HEK293 (cell line): ENCODE measurements at regions not wholly inside any gene's neighbourhood (a gene's known extent, or its start where the extent isn't known, plus 50 kb on each side); places are given as distances from the start of the nearest gene placed in this dataset.

Experiments
- CTCF ChIA-PET: fragments of 350-600 bp; formaldehyde crosslinking; extraction: SDS; loops from one replicate; lab custom pipeline; 2021; ENCODE audit warnings: antibody characterized with exemption; lab: Yijun Ruan, JAX
- POLR2A ChIA-PET: fragments of 300-600 bp; formaldehyde crosslinking; extraction: SDS; loops from one replicate; lab custom pipeline; 2020; ENCODE audit warnings: antibody characterized with exemption, inconsistent platforms; lab: Yijun Ruan, JAX
- H3K27ac ChIP-seq: fragments of 200-500 bp; sonication (Bioruptor generic); 2 replicates; pipeline ENCODE4 v1.5.1; 2014; ENCODE audit warnings: low read depth, low read length, control low read depth, inconsistent platforms; ENCODE audit errors: extremely low read depth
- H3K36me3 ChIP-seq, 2 experiments: fragments of 200-500 bp in 1 of 2; sonication (Bioruptor generic) in 1 of 2; 1 replicate in 1 of 2; 2 replicates in 1 of 2; pipeline ENCODE4 v1.5.1; 2014 to 2017; ENCODE audit warnings: inconsistent platforms in 2 of 2, low read length in 2 of 2; ENCODE audit not compliant: control insufficient read depth in 2 of 2, insufficient read depth in 1 of 2
- H3K4me1 ChIP-seq: fragments of 200-500 bp; sonication (Bioruptor generic); 2 replicates; pipeline ENCODE4 v1.5.1; 2014; ENCODE audit warnings: mild to moderate bottlenecking, low read length, inconsistent platforms; ENCODE audit not compliant: control insufficient read depth, insufficient read depth
- H3K4me3 ChIP-seq: 2 replicates; pipeline ENCODE4 v1.5.1; 2011; ENCODE audit warnings: low read depth, mild to moderate bottlenecking, control low read depth, low read length, moderate library complexity
- H3K9me3 ChIP-seq: fragments of 200-500 bp; sonication (Bioruptor generic); 2 replicates; pipeline ENCODE4 v1.5.1; 2014; ENCODE audit warnings: low read depth, low read length, inconsistent platforms; ENCODE audit not compliant: control insufficient read depth, insufficient read depth
- BCL11A ChIP-seq: fragments of 450-650 bp; formaldehyde crosslinking; IDR thresholded peaks from 2 replicates; pipeline ENCODE4 v1.5.1; 2016; ENCODE audit warnings: low read depth, missing biosample characterization, missing genetic modification characterization
- BCL11B ChIP-seq: fragments of 450-650 bp; formaldehyde crosslinking; IDR thresholded peaks from 2 replicates; pipeline ENCODE4 v1.5.1; 2016; ENCODE audit warnings: low read depth, missing biosample characterization, missing genetic modification characterization
- EGR2 ChIP-seq: fragments of 450-650 bp; formaldehyde crosslinking; IDR thresholded peaks from 2 replicates; pipeline ENCODE4 v1.5.1; 2016; ENCODE audit warnings: low read depth, missing biosample characterization, missing genetic modification characterization
- ELK4 ChIP-seq: IDR thresholded peaks from 2 replicates; pipeline ENCODE4 v1.6.1; 2011; ENCODE audit warnings: mild to moderate bottlenecking, low read depth, low read length, borderline replicate concordance
- GLI4 ChIP-seq: fragments of 450-650 bp; formaldehyde crosslinking; IDR thresholded peaks from 2 replicates; pipeline ENCODE4 v1.5.1; 2016; ENCODE audit warnings: missing biosample characterization, missing genetic modification characterization
- KLF1 ChIP-seq: fragments of 450-650 bp; formaldehyde crosslinking; IDR thresholded peaks from 2 replicates; pipeline ENCODE4 v1.5.1; 2016; ENCODE audit warnings: missing biosample characterization, missing genetic modification characterization
- KLF17 ChIP-seq: fragments of 450-650 bp; formaldehyde crosslinking; IDR thresholded peaks from 2 replicates; pipeline ENCODE4 v1.5.1; 2016; ENCODE audit warnings: missing biosample characterization, missing genetic modification characterization
- RBAK ChIP-seq: fragments of 450-650 bp; formaldehyde crosslinking; IDR thresholded peaks from 2 replicates; pipeline ENCODE4 v1.5.1; 2016; ENCODE audit warnings: missing biosample characterization, missing genetic modification characterization
- TCF7L2 ChIP-seq: IDR thresholded peaks from 2 replicates; pipeline ENCODE4 v1.6.1; 2011; ENCODE audit warnings: low read depth, mild to moderate bottlenecking, inconsistent platforms, low read length, moderate library complexity, borderline replicate concordance
- ZBTB1 ChIP-seq: fragments of 450-650 bp; formaldehyde crosslinking; IDR thresholded peaks from 2 replicates; pipeline ENCODE4 v1.5.1; 2016; ENCODE audit warnings: missing biosample characterization, missing genetic modification characterization
- ZBTB17 ChIP-seq: fragments of 450-650 bp; formaldehyde crosslinking; IDR thresholded peaks from 2 replicates; pipeline ENCODE4 v1.5.1; 2016; ENCODE audit warnings: missing biosample characterization, missing genetic modification characterization
- ZBTB20 ChIP-seq: fragments of 450-650 bp; formaldehyde crosslinking; IDR thresholded peaks from 2 replicates; pipeline ENCODE4 v1.5.1; 2016; ENCODE audit warnings: missing biosample characterization, missing genetic modification characterization
- ZNF133 ChIP-seq: fragments of 450-650 bp; formaldehyde crosslinking; IDR thresholded peaks from 2 replicates; pipeline ENCODE4 v1.5.1; 2016; ENCODE audit warnings: missing biosample characterization, missing genetic modification characterization
- ZNF140 ChIP-seq: fragments of 450-650 bp; formaldehyde crosslinking; IDR thresholded peaks from 2 replicates; pipeline ENCODE4 v1.5.1; 2016; ENCODE audit warnings: missing biosample characterization, missing genetic modification characterization
- ZNF155 ChIP-seq: fragments of 450-650 bp; formaldehyde crosslinking; IDR thresholded peaks from 2 replicates; pipeline ENCODE4 v1.5.1; 2016; ENCODE audit warnings: missing biosample characterization, missing genetic modification characterization
- ZNF157 ChIP-seq: fragments of 450-650 bp; formaldehyde crosslinking; IDR thresholded peaks from 2 replicates; pipeline ENCODE4 v1.5.1; 2016; ENCODE audit warnings: missing biosample characterization, missing genetic modification characterization
- ZNF175 ChIP-seq: fragments of 450-650 bp; formaldehyde crosslinking; IDR thresholded peaks from 2 replicates; pipeline ENCODE4 v1.5.1; 2016; ENCODE audit warnings: missing biosample characterization, missing genetic modification characterization
- ZNF18 ChIP-seq: fragments of 450-650 bp; formaldehyde crosslinking; IDR thresholded peaks from 2 replicates; pipeline ENCODE4 v1.5.1; 2016; ENCODE audit warnings: missing biosample characterization, missing genetic modification characterization
- ZNF184 ChIP-seq: fragments of 450-650 bp; IDR thresholded peaks from 2 replicates; pipeline ENCODE4 v1.5.1; 2018; ENCODE audit warnings: missing biosample characterization, mild to moderate bottlenecking, missing genetic modification characterization
- ZNF23 ChIP-seq: fragments of 450-650 bp; formaldehyde crosslinking; IDR thresholded peaks from 2 replicates; pipeline ENCODE4 v1.5.1; 2016; ENCODE audit warnings: missing biosample characterization, missing genetic modification characterization, borderline replicate concordance
- ZNF239 ChIP-seq: fragments of 450-650 bp; formaldehyde crosslinking; IDR thresholded peaks from 2 replicates; pipeline ENCODE4 v1.5.1; 2016; ENCODE audit warnings: missing biosample characterization, missing genetic modification characterization
- ZNF292 ChIP-seq: fragments of 450-650 bp; formaldehyde crosslinking; IDR thresholded peaks from 2 replicates; pipeline ENCODE4 v1.5.1; 2016; ENCODE audit warnings: low read depth, missing biosample characterization, missing genetic modification characterization, borderline replicate concordance
- ZNF350 ChIP-seq: fragments of 450-650 bp; formaldehyde crosslinking; IDR thresholded peaks from 2 replicates; pipeline ENCODE4 v1.5.0; 2017; ENCODE audit warnings: missing biosample characterization, mild to moderate bottlenecking, missing genetic modification characterization
- ZNF48 ChIP-seq: fragments of 450-650 bp; formaldehyde crosslinking; IDR thresholded peaks from 2 replicates; pipeline ENCODE4 v1.5.1; 2016; ENCODE audit warnings: missing biosample characterization, missing genetic modification characterization
- ZNF501 ChIP-seq: fragments of 450-650 bp; formaldehyde crosslinking; IDR thresholded peaks from 2 replicates; pipeline ENCODE4 v1.5.1; 2016; ENCODE audit warnings: missing biosample characterization, missing genetic modification characterization
- ZNF514 ChIP-seq: fragments of 450-650 bp; formaldehyde crosslinking; IDR thresholded peaks from 2 replicates; pipeline ENCODE4 v1.5.1; 2016; ENCODE audit warnings: missing biosample characterization, missing genetic modification characterization
- ZNF521 ChIP-seq: fragments of 450-650 bp; formaldehyde crosslinking; IDR thresholded peaks from 2 replicates; pipeline ENCODE4 v1.5.1; 2017; ENCODE audit warnings: missing biosample characterization, mild to moderate bottlenecking, missing genetic modification characterization
- ZNF555 ChIP-seq: fragments of 450-650 bp; formaldehyde crosslinking; conservative IDR thresholded peaks from 2 replicates; pipeline ENCODE4 v1.5.1; 2017; ENCODE audit warnings: missing biosample characterization, mild to moderate bottlenecking, missing genetic modification characterization, inconsistent platforms
- ZNF580 ChIP-seq: fragments of 450-650 bp; formaldehyde crosslinking; IDR thresholded peaks from 2 replicates; pipeline ENCODE4 v1.5.1; 2016; ENCODE audit warnings: missing biosample characterization, missing genetic modification characterization
- ZNF596 ChIP-seq: fragments of 450-650 bp; IDR thresholded peaks from 2 replicates; pipeline ENCODE4 v1.5.0; 2018; ENCODE audit warnings: missing biosample characterization, mild to moderate bottlenecking, missing genetic modification characterization, moderate library complexity
- ZNF626 ChIP-seq: fragments of 450-650 bp; sonication (Bioruptor Pico); formaldehyde crosslinking; IDR thresholded peaks from 2 replicates; pipeline ENCODE4 v1.5.1; 2018; ENCODE audit warnings: missing biosample characterization, missing genetic modification characterization, inconsistent platforms
- ZNF664 ChIP-seq: fragments of 450-650 bp; formaldehyde crosslinking; IDR thresholded peaks from 2 replicates; pipeline ENCODE4 v1.5.1; 2016; ENCODE audit warnings: missing biosample characterization, missing genetic modification characterization
- ZNF677 ChIP-seq: fragments of 450-650 bp; IDR thresholded peaks from 2 replicates; pipeline ENCODE4 v1.5.0; 2018; ENCODE audit warnings: missing biosample characterization, mild to moderate bottlenecking, missing genetic modification characterization, moderate library complexity
- ZNF701 ChIP-seq: fragments of 450-650 bp; formaldehyde crosslinking; IDR thresholded peaks from 2 replicates; pipeline ENCODE4 v1.5.1; 2016; ENCODE audit warnings: missing biosample characterization, missing genetic modification characterization
- ZNF843 ChIP-seq: fragments of 450-650 bp; formaldehyde crosslinking; IDR thresholded peaks from 2 replicates; pipeline ENCODE4 v1.5.1; 2016; ENCODE audit warnings: missing biosample characterization, missing genetic modification characterization

- no peaks in the 10 kb centered on the region for H3K4me1 ChIP-seq
- H3K9me3 ChIP-seq = no peaks in the 10 kb centered on the region
- H3K4me3 ChIP-seq = no peak overlapping the region
- CTCF ChIA-PET = no interaction called here
- no peak overlapping the region for H3K27ac ChIP-seq
- no peak for TF ChIP-seq ZNF155 (tag by site-specific recombination)
- TF ChIP-seq ZNF133 (tag by site-specific recombination) = no peak
- no peak for TF ChIP-seq ZBTB1
- no peak for TF ChIP-seq GLI4 (tag by site-specific recombination)
- TF ChIP-seq EGR2 = no peak
- TF ChIP-seq ZNF175 (tag by site-specific recombination) = no peak
- no peak for TF ChIP-seq ZNF677 (tag by site-specific recombination)
- no peak for TF ChIP-seq KLF1 (tag by site-specific recombination)
- no peak for TF ChIP-seq ZBTB20
- TF ChIP-seq ZNF555 = no peak
- no peak for TF ChIP-seq ZNF350 (tag by site-specific recombination)
- TF ChIP-seq RBAK (tag by site-specific recombination) = no peak
- TF ChIP-seq ZNF664 = no peak
- TF ChIP-seq ZNF140 (tag by site-specific recombination) = no peak
- TF ChIP-seq ZNF184 (tag by site-specific recombination) = no peak
- no peak for TF ChIP-seq ZNF157 (tag by site-specific recombination)
- no peak for TF ChIP-seq ZNF843
- no peak for TF ChIP-seq BCL11B (tag by site-specific recombination)
- no peak for TF ChIP-seq ZNF521
- no peaks in the 10 kb centered on the region for H3K36me3 ChIP-seq
- POLR2A ChIA-PET = no interaction called here
Observed at GRCh38 chr15:47507221-47507985, 209.9 kb upstream of the SEMA6D start.

- Histone ChIP-seq H3K9me3 (no peaks in the 10 kb centered on the region), H3K4me1 (peaks cover 3% of the 10 kb centered on the region; the same call in 1 of the 2 replicates), H3K36me3 (no peaks in the 10 kb centered on the region), H3K4me3 (no peak overlapping the region), H3K27ac (no peak overlapping the region)
- CTCF ChIA-PET = no interaction called here
- TF ChIP-seq ZNF596 (tag by site-specific recombination) = no peak
- no peak for TF ChIP-seq ZNF701 (tag by site-specific recombination)
- no peak for TF ChIP-seq KLF17
- no peak for TF ChIP-seq ZNF23
- TF ChIP-seq BCL11A (tag by site-specific recombination) = no peak
- TF ChIP-seq ZNF580 (tag by site-specific recombination) = no peak
- no peak for TF ChIP-seq TCF7L2
- TF ChIP-seq ZNF514 (tag by site-specific recombination) = no peak
- no peak for TF ChIP-seq ZNF239 (tag by site-specific recombination)
- TF ChIP-seq ZNF18 (tag by site-specific recombination) = no peak
- TF ChIP-seq ZNF501 = no peak
- no peak for TF ChIP-seq ZNF292
- TF ChIP-seq ELK4 = no peak
- no peak for TF ChIP-seq ZNF626
- no peak for TF ChIP-seq ZBTB17
- TF ChIP-seq ZNF48 (tag by site-specific recombination) = no peak
- POLR2A ChIA-PET = no interaction called here
Observed at GRCh38 chr15:47511261-47511660, 206.0 kb upstream of the SEMA6D start.
